Neural cell (in vitro differentiated cells): ENCODE measurements at regions not wholly inside any gene's neighbourhood (a gene's known extent, or its start where the extent isn't known, plus 50 kb on each side); places are given as distances from the start of the nearest gene placed in this dataset.

ENCODE experiments used
- H2AFZ ChIP-seq: fragments of 200-600, 300-800 bp; sonication (generic), shearing (Covaris generic); 2 replicates; pipeline ENCODE4 v1.6.0; 2014; ENCODE audit warnings: low read depth, mild to moderate bottlenecking, antibody characterized with exemption, low read length, moderate library complexity
- H3F3A ChIP-seq: fragments of 200-600 bp; shearing (Covaris generic); 2 replicates; pipeline ENCODE4 v1.6.1; 2016; ENCODE audit warnings: mild to moderate bottlenecking, moderate library complexity, mixed read lengths, antibody characterized with exemption, low read length; ENCODE audit not compliant: insufficient read depth, poor library complexity, severe bottlenecking
- H3K27ac ChIP-seq: fragments of 200-600, 300-800 bp; sonication (generic), shearing (Covaris generic); 2 replicates; pipeline ENCODE4 v1.5.1; 2014; ENCODE audit warnings: mild to moderate bottlenecking, low read length, moderate library complexity
- H3K27me3 ChIP-seq: fragments of 300-800, 200-600 bp; sonication (generic), shearing (Covaris generic); 2 replicates; pipeline ENCODE4 v1.6.0; 2014; ENCODE audit warnings: mild to moderate bottlenecking, low read depth, low read length, moderate library complexity; ENCODE audit not compliant: insufficient read depth
- H3K36me3 ChIP-seq: fragments of 300-800, 200-600 bp; sonication (generic), shearing (Covaris generic); 2 replicates; pipeline ENCODE4 v1.5.1; 2014; ENCODE audit warnings: mild to moderate bottlenecking, antibody characterized with exemption, low read length, moderate library complexity; ENCODE audit not compliant: insufficient read depth
- H3K4me2 ChIP-seq: fragments of 300-800, 200-600 bp; sonication (generic), shearing (Covaris generic); 2 replicates; pipeline ENCODE4 v1.6.0; 2014; ENCODE audit warnings: mild to moderate bottlenecking, low read length
- H3K4me3 ChIP-seq: fragments of 300-800, 200-600 bp; sonication (generic), shearing (Covaris generic); 2 replicates; pipeline ENCODE4 v1.5.1; 2014; ENCODE audit warnings: mild to moderate bottlenecking, low read length, moderate library complexity
- H3K79me2 ChIP-seq: fragments of 200-600 bp; shearing (Covaris generic); replicated peaks from 2 replicates; pipeline ENCODE4 v1.6.0; 2014; ENCODE audit warnings: mild to moderate bottlenecking, low read length, moderate library complexity; ENCODE audit not compliant: insufficient read depth
- H3K9ac ChIP-seq: fragments of 300-800, 200-600 bp; sonication (generic), shearing (Covaris generic); 2 replicates; pipeline ENCODE4 v1.6.1; 2016; ENCODE audit warnings: mild to moderate bottlenecking, low read length, mixed read lengths
- H3K9me2 ChIP-seq: fragments of 200-600 bp; shearing (Covaris generic); 2 replicates; pipeline ENCODE4 v1.6.1; 2016; ENCODE audit warnings: mild to moderate bottlenecking, low read length, mixed read lengths; ENCODE audit not compliant: insufficient read depth
- H3K9me3 ChIP-seq: fragments of 200-600, 300-800 bp; sonication (generic), shearing (Covaris generic); 2 replicates; pipeline ENCODE4 v1.6.1; 2016; ENCODE audit warnings: mild to moderate bottlenecking, mixed run types, low read length, moderate library complexity, mixed read lengths
- H4K20me1 ChIP-seq: fragments of 200-600 bp; shearing (Covaris generic); 2 replicates; pipeline ENCODE4 v1.6.1; 2016; ENCODE audit warnings: mild to moderate bottlenecking, mixed run types; ENCODE audit not compliant: insufficient read depth
- CTCF ChIP-seq: fragments of 450-650 bp; IDR thresholded peaks from 2 replicates; pipeline ENCODE4 v1.5.1; 2014; ENCODE audit warnings: antibody characterized with exemption, mild to moderate bottlenecking, moderate library complexity; ENCODE audit not compliant: poor library complexity, severe bottlenecking
- EP300 ChIP-seq: fragments of 450-650 bp; conservative IDR thresholded peaks from 2 replicates; pipeline ENCODE4 v1.6.1; 2014; ENCODE audit warnings: antibody characterized with exemption, mild to moderate bottlenecking, moderate library complexity; ENCODE audit not compliant: poor library complexity, severe bottlenecking
- EZH2 ChIP-seq: fragments of 200-600, 300-800 bp; shearing (Covaris generic), sonication (generic); IDR thresholded peaks from 2 replicates; pipeline ENCODE4 v1.6.1; 2014; ENCODE audit warnings: antibody characterized with exemption, low read length, borderline replicate concordance, mild to moderate bottlenecking; ENCODE audit not compliant: insufficient read depth, poor library complexity, severe bottlenecking
- MXI1 ChIP-seq: fragments of 450-650 bp; conservative IDR thresholded peaks from 2 replicates; pipeline ENCODE4 v1.6.1; 2014; ENCODE audit warnings: antibody characterized with exemption, mild to moderate bottlenecking; ENCODE audit not compliant: poor library complexity, severe bottlenecking
- POLR2AphosphoS5 ChIP-seq: IDR thresholded peaks from 2 replicates; pipeline ENCODE4 v1.6.1; 2012
- RAD21 ChIP-seq: fragments of 450-650 bp; conservative IDR thresholded peaks from 2 replicates; pipeline ENCODE4 v1.6.1; 2014; ENCODE audit warnings: antibody characterized with exemption, mild to moderate bottlenecking, moderate library complexity
- REST ChIP-seq: IDR thresholded peaks from 2 replicates; pipeline ENCODE4 v1.6.1; 2012; ENCODE audit warnings: borderline replicate concordance
- SMC3 ChIP-seq: fragments of 450-650 bp; conservative IDR thresholded peaks from 2 replicates; pipeline ENCODE4 v1.6.1; 2014; ENCODE audit warnings: antibody characterized with exemption, mild to moderate bottlenecking, moderate library complexity; ENCODE audit not compliant: poor library complexity
- TAF1 ChIP-seq: IDR thresholded peaks from 2 replicates; pipeline ENCODE4 v1.6.1; 2012; ENCODE audit warnings: low read depth

GRCh38 chr1:14438127-14438769 is 160.2 kb upstream of the KAZN start:
- Histone ChIP-seq H2AFZ (no peak overlapping the region), H3K36me3 (no peaks in the 10 kb centered on the region), H3K79me2 (no peaks in the 10 kb centered on the region), H3K27me3 (no peaks in the 10 kb centered on the region), H3K4me3 (no peak overlapping the region), H3K4me2 (no peak overlapping the region), H3F3A (no peaks in the 10 kb centered on the region), H4K20me1 (no peaks in the 10 kb centered on the region), H3K9me2 (no peaks in the 10 kb centered on the region), H3K27ac (peak overlapping the region; percentile 50), H3K9me3 (no peaks in the 10 kb centered on the region), H3K9ac (no peak overlapping the region)
- no peak for TF ChIP-seq POLR2AphosphoS5
- TF ChIP-seq EZH2: no peak
- TF ChIP-seq RAD21: no peak
- TF ChIP-seq EP300: no peak
- no peak for TF ChIP-seq SMC3
- no peak for TF ChIP-seq TAF1
- no peak for TF ChIP-seq REST
- TF ChIP-seq CTCF: no peak
- TF ChIP-seq MXI1: no peak

- TF ChIP-seq CTCF: no peak
- no peak overlapping the region for H3K4me3 ChIP-seq
- no peaks in the 10 kb centered on the region for H3K36me3 ChIP-seq
- H3K79me2 ChIP-seq: no peaks in the 10 kb centered on the region
- no peak overlapping the region for H3K4me2 ChIP-seq
- no peaks in the 10 kb centered on the region for H3K9me3 ChIP-seq
- no peak overlapping the region for H3K27ac ChIP-seq
- no peaks in the 10 kb centered on the region for H4K20me1 ChIP-seq
- no peak overlapping the region for H2AFZ ChIP-seq
- no peaks in the 10 kb centered on the region for H3K9me2 ChIP-seq
- no peak overlapping the region for H3K9ac ChIP-seq
- H3K27me3 ChIP-seq: no peaks in the 10 kb centered on the region
- no peaks in the 10 kb centered on the region for H3F3A ChIP-seq
Measured at GRCh38 chr1:14439015-14439414, 159.5 kb upstream of the KAZN start.
